ENCODE measurements at regions not wholly inside any gene's neighbourhood (a gene's known extent, or its start where the extent isn't known, plus 50 kb on each side); places are given as distances from the start of the nearest gene placed in this dataset.

- TF ChIP-seq, protein P1, sequence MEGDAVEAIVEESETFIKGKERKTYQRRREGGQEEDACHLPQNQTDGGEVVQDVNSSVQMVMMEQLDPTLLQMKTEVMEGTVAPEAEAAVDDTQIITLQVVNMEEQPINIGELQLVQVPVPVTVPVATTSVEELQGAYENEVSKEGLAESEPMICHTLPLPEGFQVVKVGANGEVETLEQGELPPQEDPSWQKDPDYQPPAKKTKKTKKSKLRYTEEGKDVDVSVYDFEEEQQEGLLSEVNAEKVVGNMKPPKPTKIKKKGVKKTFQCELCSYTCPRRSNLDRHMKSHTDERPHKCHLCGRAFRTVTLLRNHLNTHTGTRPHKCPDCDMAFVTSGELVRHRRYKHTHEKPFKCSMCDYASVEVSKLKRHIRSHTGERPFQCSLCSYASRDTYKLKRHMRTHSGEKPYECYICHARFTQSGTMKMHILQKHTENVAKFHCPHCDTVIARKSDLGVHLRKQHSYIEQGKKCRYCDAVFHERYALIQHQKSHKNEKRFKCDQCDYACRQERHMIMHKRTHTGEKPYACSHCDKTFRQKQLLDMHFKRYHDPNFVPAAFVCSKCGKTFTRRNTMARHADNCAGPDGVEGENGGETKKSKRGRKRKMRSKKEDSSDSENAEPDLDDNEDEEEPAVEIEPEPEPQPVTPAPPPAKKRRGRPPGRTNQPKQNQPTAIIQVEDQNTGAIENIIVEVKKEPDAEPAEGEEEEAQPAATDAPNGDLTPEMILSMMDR (IDR thresholded peaks at IDR 0.05): no peak
- no peak for DNase-seq (ENCODE audit: low spot score)
- peak overlapping the region; percentile 3 to 12 for H3K27ac ChIP-seq
- no peak overlapping the region for H3K4me3 ChIP-seq
These were observed 221.3 kb downstream of the TOMM20 start for GRCh38 chr1:234907208-234907939.

- TF ChIP-seq, protein P1 (IDR thresholded peaks at IDR 0.05): no peak
- DNase-seq (ENCODE audit: low spot score): no peak
- H3K4me3 ChIP-seq: no peak overlapping the region
- H3K27ac ChIP-seq: no peak overlapping the region
These were observed 222.0 kb downstream of the TOMM20 start for GRCh38 chr1:234906654-234907053.

GRCh38 chr1:234902774-234903547, 225.7 kb downstream of the TOMM20 start:
- Histone ChIP-seq H3K4me3 (no peak overlapping the region), H3K27ac (no peak overlapping the region)
- TF ChIP-seq, protein P1 (IDR thresholded peaks at IDR 0.05): no peak
- no peak for DNase-seq (ENCODE audit: low spot score)

DNA sequence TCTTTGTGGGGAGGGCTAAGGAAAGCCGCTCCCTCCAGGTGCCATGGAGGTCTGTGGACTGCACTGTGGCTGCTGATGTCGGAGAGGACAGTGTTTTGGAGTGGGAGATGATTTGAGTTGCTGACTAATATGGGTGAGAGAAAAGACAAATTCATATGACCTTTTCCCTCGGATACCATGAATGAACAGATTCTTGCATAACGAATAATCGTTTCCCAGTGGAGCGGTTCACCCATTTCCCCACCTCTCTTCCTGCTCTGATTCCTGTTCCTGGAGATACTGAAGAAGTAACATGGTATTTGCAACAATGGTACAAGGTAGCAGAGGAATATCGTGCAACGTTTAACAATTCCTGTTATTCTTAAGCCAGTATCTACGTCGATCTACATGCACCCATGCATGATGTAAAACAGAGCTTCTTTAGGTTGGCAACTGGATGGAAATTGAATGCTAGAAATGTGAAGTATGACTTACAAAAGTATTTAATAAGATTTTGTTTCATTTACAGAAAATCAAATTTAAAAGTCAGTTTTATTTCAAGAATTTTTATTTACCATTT, 227.1 kb downstream of the TOMM20 start:
- Histone ChIP-seq H3K4me3 (no peak overlapping the region), H3K27ac (no peak overlapping the region)
- no peak for DNase-seq (ENCODE audit: low spot score)
- TF ChIP-seq, protein P1 (IDR thresholded peaks at IDR 0.05): no peak

DNA sequence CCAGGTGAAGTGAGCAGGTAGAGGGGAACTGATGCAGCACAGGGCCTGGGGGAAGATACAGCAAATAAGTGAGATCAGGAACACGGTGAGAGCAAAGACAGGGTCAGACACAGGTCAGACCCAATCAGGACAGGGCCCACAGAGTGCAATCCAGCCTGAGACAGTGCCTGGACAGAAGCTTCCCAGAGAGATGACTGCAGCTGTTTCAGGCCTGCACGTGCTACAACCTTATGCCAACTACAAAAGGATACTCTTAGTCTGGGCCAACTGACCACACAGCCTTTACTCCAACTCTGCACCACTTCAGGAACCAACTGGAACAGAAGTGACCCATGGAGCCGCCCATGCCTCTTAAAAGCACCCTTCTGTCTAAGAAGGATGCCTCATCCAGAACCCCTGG, 228.0 kb downstream of the TOMM20 start:
- no peak for DNase-seq (ENCODE audit: low spot score)
- no peak overlapping the region for H3K27ac ChIP-seq
- TF ChIP-seq, protein P1 (IDR thresholded peaks at IDR 0.05): no peak
- no peak overlapping the region for H3K4me3 ChIP-seq

- Histone ChIP-seq H3K27ac (peak overlapping the region in 1 of 2 donors; percentile 19), H3K4me3 (peak overlapping the region; percentile 29)
- no peak for DNase-seq (ENCODE audit: low spot score)
- TF ChIP-seq, protein P1 (IDR thresholded peaks at IDR 0.05): no peak
These were observed 228.9 kb downstream of the TOMM20 start for GRCh38 chr1:234899730-234900072.
